HCT116 (cell line): ENCODE measurements at regions not wholly inside any gene's neighbourhood (a gene's known extent, or its start where the extent isn't known, plus 50 kb on each side); places are given as distances from the start of the nearest gene placed in this dataset.

Experiments used
- CEBPB ChIP-seq: IDR thresholded peaks from 2 replicates; pipeline ENCODE4 v1.6.1; 2012; ENCODE audit warnings: low read depth
- CTCF ChIP-seq, 3 experiments: fragments of 200-600 bp in 1 of 3; sonication (generic) in 1 of 3; IDR thresholded peaks in 2 of 3; conservative IDR thresholded peaks in 1 of 3; 2 replicates each; pipeline ENCODE4 v1.5.1; 2012 to 2017; ENCODE audit warnings: low read depth in 2 of 3, low read length in 2 of 3, antibody characterized with exemption in 1 of 3, borderline replicate concordance in 1 of 3, control low read depth in 1 of 3, mild to moderate bottlenecking in 1 of 3, mixed read lengths in 1 of 3, mixed run types in 1 of 3, moderate library complexity in 1 of 3; ENCODE audit not compliant: insufficient read depth in 1 of 3
- EZH2 ChIP-seq: fragments of 200-600 bp; sonication (generic); IDR thresholded peaks from 2 replicates; pipeline ENCODE4 v1.6.1; 2017; ENCODE audit warnings: antibody characterized with exemption, mixed run types
- FOSL1 ChIP-seq: IDR thresholded peaks from 2 replicates; pipeline ENCODE4 v1.6.1; 2012; ENCODE audit warnings: low read depth
- POLR2A ChIP-seq: IDR thresholded peaks from 2 replicates; pipeline ENCODE4 v1.7.0; 2011; ENCODE audit warnings: borderline replicate concordance; ENCODE audit not compliant: insufficient read depth, insufficient read length; ENCODE audit errors: extremely low read depth
- POLR2AphosphoS5 ChIP-seq: IDR thresholded peaks from 2 replicates; pipeline ENCODE4 v1.6.1; 2011; ENCODE audit warnings: mild to moderate bottlenecking, low read depth, low read length, moderate library complexity
- RAD21 ChIP-seq: IDR thresholded peaks from 2 replicates; pipeline ENCODE4 v1.6.1; 2012; ENCODE audit warnings: low read depth, mild to moderate bottlenecking
- SP1 ChIP-seq: IDR thresholded peaks from 2 replicates; pipeline ENCODE4 v1.6.1; 2012; ENCODE audit warnings: low read depth
- YY1 ChIP-seq: IDR thresholded peaks from 2 replicates; pipeline ENCODE4 v1.6.1; 2011; ENCODE audit warnings: low read length, low read depth, moderate library complexity, mild to moderate bottlenecking; ENCODE audit not compliant: insufficient replicate concordance; ENCODE audit errors: extremely low read depth
- ZNF274 ChIP-seq: fragments of 200-500 bp; sonication (Bioruptor generic); IDR thresholded peaks from 2 replicates; pipeline ENCODE4 v1.6.1; 2014; ENCODE audit warnings: mild to moderate bottlenecking, low read depth, low read length, inconsistent platforms

GRCh38 chr2:138078153-138078552 lies 113.9 kb downstream of the HNMT start:
- TF ChIP-seq CTCF (IDR thresholded peaks at IDR 0.05 in 2 of 3, conservative IDR thresholded peaks at IDR 0.05 in 1 of 3; ENCODE audit: borderline replicate concordance in 1 of 3, insufficient read depth in 1 of 3, low read depth in 2 of 3, low read length in 2 of 3), result no peak
- TF ChIP-seq CEBPB, result no peak
- TF ChIP-seq RAD21, result no peak
- no peak for TF ChIP-seq POLR2A
- no peak for TF ChIP-seq FOSL1
- TF ChIP-seq EZH2, result no peak
- no peak for TF ChIP-seq ZNF274
- TF ChIP-seq POLR2AphosphoS5, result no peak
- no peak for TF ChIP-seq YY1
- no peak for TF ChIP-seq SP1
